DMS 273 (cell line): ENCODE measurements at regions not wholly inside any gene's neighbourhood (a gene's known extent, or its start where the extent isn't known, plus 50 kb on each side); places are given as distances from the start of the nearest gene placed in this dataset.

Source experiments
- DNase-seq: peaks from one replicate; lab custom pipeline; 2025; ENCODE audit not compliant: unreplicated experiment; lab: John Stamatoyannopoulos, UW

- DNase-seq: no peak
Measured at GRCh38 chr4:173858471-173858870, 328.4 kb upstream of the HAND2 start.

- DNase-seq: no peak
Measured at GRCh38 chr4:173857828-173858227, 327.8 kb upstream of the HAND2 start.

- DNase-seq: no peak
Measured at GRCh38 chr4:173855015-173855414, 325.0 kb upstream of the HAND2 start.

- no peak for DNase-seq
Measured at GRCh38 chr4:173852775-173853174, 322.7 kb upstream of the HAND2 start.

GRCh38 chr4:173845580-173845979 is 315.6 kb upstream of the HAND2 start:
- no peak for DNase-seq

- DNase-seq: no peak
Measured at GRCh38 chr4:173839865-173840264, 309.8 kb upstream of the HAND2 start.

- DNase-seq: no peak
Measured at GRCh38 chr4:173837517-173837916, 307.5 kb upstream of the HAND2 start.

GRCh38 chr4:173835903-173836302 is 305.9 kb upstream of the HAND2 start:
- DNase-seq: no peak

GRCh38 chr4:173834151-173834550 is 304.1 kb upstream of the HAND2 start:
- DNase-seq: no peak

- no peak for DNase-seq
Measured at GRCh38 chr4:173829565-173829964, 299.5 kb upstream of the HAND2 start.

- peak; percentile 4 for DNase-seq
Measured at GRCh38 chr4:173827707-173828106, 297.7 kb upstream of the HAND2 start.

GRCh38 chr4:173821876-173822275 is 291.8 kb upstream of the HAND2 start:
- no peak for DNase-seq

- DNase-seq: no peak
Measured at GRCh38 chr4:173821036-173821435, 291.0 kb upstream of the HAND2 start.

GRCh38 chr4:173807347-173807746 is 277.3 kb upstream of the HAND2 start:
- no peak for DNase-seq

- no peak for DNase-seq
Measured at GRCh38 chr4:173805884-173806283, 275.9 kb upstream of the HAND2 start.

- DNase-seq: no peak
Measured at GRCh38 chr4:173802662-173803022, 272.6 kb upstream of the HAND2 start.

- no peak for DNase-seq
Measured at GRCh38 chr4:173801876-173802661, 272.0 kb upstream of the HAND2 start.

- DNase-seq: no peak
Measured at GRCh38 chr4:173801361-173801760, 271.3 kb upstream of the HAND2 start.

- no peak for DNase-seq
Measured at GRCh38 chr4:173797296-173797695, 267.3 kb upstream of the HAND2 start.

- DNase-seq: no peak
Measured at GRCh38 chr4:173794662-173795061, 264.6 kb upstream of the HAND2 start.

- no peak for DNase-seq
Measured at GRCh38 chr4:173793937-173794510, 264.0 kb upstream of the HAND2 start.

- DNase-seq: no peak
Measured at GRCh38 chr4:173782660-173783059, 252.6 kb upstream of the HAND2 start.

GRCh38 chr4:173777921-173778320 is 247.9 kb upstream of the HAND2 start:
- DNase-seq: no peak
